AG09319 (cell line): ENCODE measurements at regions not wholly inside any gene's neighbourhood (a gene's known extent, or its start where the extent isn't known, plus 50 kb on each side); places are given as distances from the start of the nearest gene placed in this dataset.

ENCODE experiments used
- DNase-seq: peaks from one replicate; pipeline ENCODE4 v3.0.0-alpha.2; 2010; ENCODE audit warnings: low read depth; ENCODE audit errors: extremely low read depth
- TF ChIP-seq, protein P1 (sequence below): IDR thresholded peaks from 2 replicates; pipeline ENCODE4 v1.5.1; 2011; ENCODE audit warnings: low read depth, mild to moderate bottlenecking, inconsistent platforms, low read length, moderate library complexity

DNA sequence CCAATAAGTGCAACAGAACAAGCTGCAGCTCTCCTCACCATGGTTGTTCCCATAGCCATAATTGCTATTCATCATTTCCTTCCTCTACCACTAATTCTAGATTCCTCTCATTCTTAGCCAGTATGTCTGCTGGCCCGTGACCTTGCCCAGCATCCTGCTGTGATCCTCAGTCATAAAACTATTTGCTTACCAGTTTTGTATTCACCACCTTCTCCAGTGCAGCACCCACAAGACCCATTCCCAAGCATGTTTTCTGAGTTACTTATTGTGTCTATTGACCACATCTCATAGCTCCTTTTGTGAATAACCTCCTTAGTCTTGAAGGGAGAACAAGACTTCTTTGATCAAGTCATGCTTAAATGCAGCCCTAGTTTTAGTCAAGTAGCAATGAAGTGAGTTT, 488.0 kb upstream of the CTNND2 start:
- TF ChIP-seq, protein P1, sequence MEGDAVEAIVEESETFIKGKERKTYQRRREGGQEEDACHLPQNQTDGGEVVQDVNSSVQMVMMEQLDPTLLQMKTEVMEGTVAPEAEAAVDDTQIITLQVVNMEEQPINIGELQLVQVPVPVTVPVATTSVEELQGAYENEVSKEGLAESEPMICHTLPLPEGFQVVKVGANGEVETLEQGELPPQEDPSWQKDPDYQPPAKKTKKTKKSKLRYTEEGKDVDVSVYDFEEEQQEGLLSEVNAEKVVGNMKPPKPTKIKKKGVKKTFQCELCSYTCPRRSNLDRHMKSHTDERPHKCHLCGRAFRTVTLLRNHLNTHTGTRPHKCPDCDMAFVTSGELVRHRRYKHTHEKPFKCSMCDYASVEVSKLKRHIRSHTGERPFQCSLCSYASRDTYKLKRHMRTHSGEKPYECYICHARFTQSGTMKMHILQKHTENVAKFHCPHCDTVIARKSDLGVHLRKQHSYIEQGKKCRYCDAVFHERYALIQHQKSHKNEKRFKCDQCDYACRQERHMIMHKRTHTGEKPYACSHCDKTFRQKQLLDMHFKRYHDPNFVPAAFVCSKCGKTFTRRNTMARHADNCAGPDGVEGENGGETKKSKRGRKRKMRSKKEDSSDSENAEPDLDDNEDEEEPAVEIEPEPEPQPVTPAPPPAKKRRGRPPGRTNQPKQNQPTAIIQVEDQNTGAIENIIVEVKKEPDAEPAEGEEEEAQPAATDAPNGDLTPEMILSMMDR = no peak
- DNase-seq = no peak

DNA sequence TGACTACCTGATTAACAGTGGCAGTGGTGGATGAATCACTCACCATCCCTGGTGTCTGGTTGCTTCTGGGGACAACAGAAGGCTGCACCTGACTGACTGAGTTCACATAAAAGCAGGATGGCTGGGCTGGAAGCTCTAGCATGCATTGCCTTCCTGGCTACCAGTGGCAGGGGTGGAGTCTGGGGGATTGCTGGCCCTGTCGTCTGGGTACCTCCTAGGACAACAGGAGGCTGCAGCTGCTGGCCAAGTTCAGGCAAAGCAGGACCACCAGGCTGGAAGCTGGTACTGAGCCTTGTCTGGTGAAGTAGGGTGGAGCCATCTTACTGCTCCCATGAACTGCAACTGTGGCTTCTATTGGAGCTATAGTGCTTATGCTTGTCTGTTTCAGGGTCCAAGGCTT, 480.8 kb upstream of the CTNND2 start:
- no peak for DNase-seq
- TF ChIP-seq, protein P1 = no peak

DNA sequence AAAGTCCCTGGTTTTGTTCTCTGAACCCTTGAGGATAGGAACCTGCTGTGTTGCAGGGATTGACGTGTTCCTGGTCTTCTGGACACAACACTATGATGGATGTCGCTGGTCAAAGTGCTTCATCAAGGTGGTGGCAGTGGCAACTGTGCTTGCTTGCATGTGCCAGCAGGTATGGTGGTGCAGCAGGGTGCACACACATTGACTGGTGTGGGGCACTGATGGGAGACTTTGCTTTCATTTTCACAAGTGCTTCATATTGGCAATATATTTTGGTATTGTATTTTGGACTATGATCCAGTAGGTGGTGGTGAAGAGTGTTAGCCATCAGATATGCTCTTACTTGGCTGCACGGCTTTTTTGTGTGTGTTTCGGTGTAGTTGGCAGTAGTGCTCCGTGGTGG, 479.8 kb upstream of the CTNND2 start:
- no peak for DNase-seq
- TF ChIP-seq, protein P1 = no peak

DNA sequence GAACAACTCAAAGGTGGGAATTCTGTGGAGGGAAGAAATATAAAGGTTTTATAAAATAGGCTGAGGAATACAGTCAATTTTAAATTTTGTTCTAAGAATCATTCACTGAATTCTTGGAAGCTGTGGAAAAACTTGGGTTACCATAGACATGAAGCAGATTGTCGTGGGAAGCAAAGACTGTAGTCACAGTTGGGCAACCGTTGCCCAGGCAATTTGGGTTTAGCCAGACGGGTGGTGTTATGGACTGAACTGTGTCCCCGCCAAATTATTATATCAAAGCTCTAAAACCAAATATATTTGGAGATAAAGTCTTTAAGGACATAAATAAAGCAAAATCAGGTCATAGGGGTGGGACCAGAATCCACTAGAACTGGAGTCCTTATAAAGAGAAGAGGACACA, 463.7 kb upstream of the CTNND2 start:
- DNase-seq = no peak
- TF ChIP-seq, protein P1 = no peak

DNA sequence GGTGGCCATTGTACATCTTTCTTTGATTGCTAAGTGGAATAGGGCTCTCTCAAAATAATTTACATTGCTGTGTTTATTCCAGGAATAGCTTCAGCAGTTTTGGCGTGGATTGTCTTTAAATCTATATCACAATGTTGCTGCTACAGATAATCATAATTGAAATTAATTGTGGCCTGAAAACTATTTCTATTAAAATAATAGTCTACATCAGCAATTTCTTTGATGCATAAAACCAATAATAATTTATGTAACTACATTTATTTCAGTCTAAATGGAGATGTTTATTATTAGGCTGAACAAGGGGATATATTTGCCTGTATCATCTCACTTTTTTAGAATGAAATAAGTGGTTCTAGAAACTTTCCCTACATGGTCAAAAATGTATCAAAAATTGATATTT, 456.0 kb upstream of the CTNND2 start:
- TF ChIP-seq, protein P1 = no peak
- no peak for DNase-seq

DNA sequence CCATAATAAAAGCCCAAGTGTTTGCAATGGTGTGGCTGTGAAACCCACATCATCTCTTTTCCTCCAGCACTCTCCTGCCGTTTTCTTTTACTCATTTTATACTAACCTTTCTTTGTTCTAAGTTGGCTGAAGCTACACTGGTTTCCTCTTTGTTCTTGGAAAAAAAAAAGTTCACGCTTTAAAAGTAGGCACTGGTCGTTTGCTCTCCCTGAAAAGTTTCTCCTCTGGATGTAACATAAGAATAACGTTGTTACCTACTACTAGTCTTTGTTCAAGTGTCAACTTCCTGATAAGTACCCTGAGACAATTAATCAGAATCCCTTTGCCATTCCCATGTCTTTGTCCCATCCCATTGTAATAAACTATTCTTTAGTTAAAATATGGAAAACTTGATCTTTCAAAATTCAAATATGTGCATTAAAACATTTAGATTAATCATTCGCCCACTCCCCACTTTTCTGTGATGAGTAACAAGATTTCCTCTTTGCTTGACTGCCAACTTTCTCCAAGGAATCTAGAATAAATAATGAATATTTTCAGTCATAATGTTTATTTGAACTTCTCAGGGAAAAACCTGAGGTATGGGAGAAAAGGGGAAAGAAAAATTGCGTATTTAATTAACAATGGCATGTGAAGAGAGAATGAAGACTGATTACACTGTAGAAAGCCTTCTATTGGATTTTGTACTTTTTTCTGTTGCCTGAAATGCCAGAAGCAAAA, 454.3 kb upstream of the CTNND2 start:
- no peak for DNase-seq
- TF ChIP-seq, protein P1 = no peak

DNA sequence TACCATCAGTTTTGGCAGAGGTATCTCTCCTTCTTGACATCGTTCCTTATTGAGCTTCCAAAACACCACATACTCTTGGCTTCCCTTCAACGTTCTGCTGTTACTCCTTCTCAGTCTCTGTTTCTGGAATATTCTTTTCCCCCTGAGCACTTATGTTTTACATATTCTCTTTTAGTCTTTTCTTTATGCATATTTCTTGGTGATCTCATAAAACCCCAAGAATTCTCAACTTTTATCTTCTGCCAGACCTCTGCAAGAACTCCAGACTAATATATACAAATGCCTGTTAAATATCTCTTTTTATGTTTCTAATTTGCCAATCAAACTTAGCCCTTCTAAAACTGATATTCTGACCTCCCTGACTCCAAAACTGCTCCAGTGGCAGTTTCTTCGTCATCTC, 453.4 kb upstream of the CTNND2 start:
- TF ChIP-seq, protein P1 = no peak
- no peak for DNase-seq
